IPS-18a (cell line): ENCODE measurements at regions not wholly inside any gene's neighbourhood (a gene's known extent, or its start where the extent isn't known, plus 50 kb on each side); places are given as distances from the start of the nearest gene placed in this dataset.

Experiments
- H3K27ac ChIP-seq: one replicate; pipeline ENCODE4 v1.5.1; 2013; ENCODE audit warnings: low read length
- H3K27me3 ChIP-seq: one replicate; pipeline ENCODE4 v1.6.1; 2013; ENCODE audit warnings: mild to moderate bottlenecking, low read length; ENCODE audit not compliant: control insufficient read depth, insufficient read depth
- H3K36me3 ChIP-seq: one replicate; pipeline ENCODE4 v1.6.1; 2013; ENCODE audit warnings: low read depth, low read length; ENCODE audit not compliant: control insufficient read depth
- H3K4me1 ChIP-seq: one replicate; pipeline ENCODE4 v1.6.1; 2013; ENCODE audit warnings: low read depth, low read length; ENCODE audit not compliant: control insufficient read depth
- H3K4me3 ChIP-seq: one replicate; pipeline ENCODE4 v1.5.1; 2013; ENCODE audit warnings: low read length
- H3K9ac ChIP-seq: one replicate; pipeline ENCODE4 v1.6.1; 2013; ENCODE audit warnings: mild to moderate bottlenecking, low read length, moderate library complexity
- H3K9me3 ChIP-seq: one replicate; pipeline ENCODE4 v1.6.1; 2013; ENCODE audit warnings: low read depth, low read length; ENCODE audit not compliant: control insufficient read depth

- H3K9me3 ChIP-seq = no peaks in the 10 kb centered on the region
- no peaks in the 10 kb centered on the region for H3K4me1 ChIP-seq
- H3K9ac ChIP-seq = no peak overlapping the region
- no peaks in the 10 kb centered on the region for H3K36me3 ChIP-seq
- no peak overlapping the region for H3K27ac ChIP-seq
- H3K27me3 ChIP-seq = no peaks in the 10 kb centered on the region
- H3K4me3 ChIP-seq = no peak overlapping the region
Observed at GRCh38 chr14:65153101-65153500, 50.8 kb upstream of the MAX start.

DNA sequence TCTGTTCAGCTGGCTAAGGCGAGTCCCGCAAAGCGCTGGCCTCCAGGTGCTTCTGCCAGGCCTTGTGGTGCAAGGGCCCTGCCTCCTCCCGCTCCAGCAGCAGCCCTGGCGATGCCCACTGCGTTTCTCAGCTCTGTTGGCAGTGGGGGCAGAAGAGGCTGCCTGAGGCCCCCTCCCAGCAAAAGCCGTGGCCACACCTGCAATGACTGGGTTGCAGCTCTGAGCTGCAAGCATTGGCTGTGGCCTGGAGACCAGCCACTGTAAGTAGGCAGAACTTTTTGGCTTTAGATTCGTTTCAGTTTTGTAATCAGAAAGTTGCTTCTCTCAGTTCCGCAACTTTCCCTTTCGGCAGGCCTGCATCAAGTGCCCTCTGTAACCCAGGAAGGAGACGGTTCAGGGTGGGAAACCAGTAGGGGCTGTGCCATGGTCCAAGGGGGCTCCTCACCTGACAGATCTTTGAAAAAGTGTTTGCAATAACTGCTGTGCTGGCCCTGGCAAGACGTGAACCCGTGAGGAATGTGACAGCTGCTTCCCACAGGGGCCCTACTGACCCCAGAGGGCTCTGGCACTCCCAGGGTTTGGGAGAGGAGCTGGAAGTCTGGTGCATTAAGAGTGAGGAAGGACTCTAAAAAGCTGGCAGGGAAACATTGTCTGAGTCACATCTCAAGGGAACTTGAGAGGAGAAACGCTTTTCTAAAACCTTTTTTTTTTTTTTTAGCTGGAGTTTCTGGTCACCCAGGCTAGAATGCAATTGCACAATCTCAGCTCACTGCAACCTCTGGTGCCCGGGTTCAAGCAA, 54.5 kb upstream of the MAX start:
- H3K4me3 ChIP-seq = no peak overlapping the region
- no peak overlapping the region for H3K27ac ChIP-seq
- H3K9me3 ChIP-seq = no peaks in the 10 kb centered on the region
- no peak overlapping the region for H3K9ac ChIP-seq
- no peaks in the 10 kb centered on the region for H3K27me3 ChIP-seq
- H3K36me3 ChIP-seq = no peaks in the 10 kb centered on the region
- no peaks in the 10 kb centered on the region for H3K4me1 ChIP-seq

- Histone ChIP-seq H3K4me1 (no peaks in the 10 kb centered on the region), H3K9ac (no peak overlapping the region), H3K27ac (no peak overlapping the region), H3K27me3 (no peaks in the 10 kb centered on the region), H3K4me3 (no peak overlapping the region), H3K36me3 (no peaks in the 10 kb centered on the region), H3K9me3 (no peaks in the 10 kb centered on the region)
Observed at GRCh38 chr14:65159281-65160062, 57.2 kb upstream of the MAX start.

- Histone ChIP-seq H3K9ac (no peak overlapping the region), H3K36me3 (no peaks in the 10 kb centered on the region), H3K4me3 (no peak overlapping the region), H3K4me1 (no peaks in the 10 kb centered on the region), H3K9me3 (no peaks in the 10 kb centered on the region), H3K27me3 (no peaks in the 10 kb centered on the region), H3K27ac (no peak overlapping the region)
Observed at GRCh38 chr14:65160091-65160490, 57.8 kb upstream of the MAX start.

GRCh38 chr14:65162031-65162430, 59.7 kb upstream of the MAX start:
- Histone ChIP-seq H3K27ac (no peak overlapping the region), H3K4me1 (no peaks in the 10 kb centered on the region), H3K27me3 (no peaks in the 10 kb centered on the region)

DNA sequence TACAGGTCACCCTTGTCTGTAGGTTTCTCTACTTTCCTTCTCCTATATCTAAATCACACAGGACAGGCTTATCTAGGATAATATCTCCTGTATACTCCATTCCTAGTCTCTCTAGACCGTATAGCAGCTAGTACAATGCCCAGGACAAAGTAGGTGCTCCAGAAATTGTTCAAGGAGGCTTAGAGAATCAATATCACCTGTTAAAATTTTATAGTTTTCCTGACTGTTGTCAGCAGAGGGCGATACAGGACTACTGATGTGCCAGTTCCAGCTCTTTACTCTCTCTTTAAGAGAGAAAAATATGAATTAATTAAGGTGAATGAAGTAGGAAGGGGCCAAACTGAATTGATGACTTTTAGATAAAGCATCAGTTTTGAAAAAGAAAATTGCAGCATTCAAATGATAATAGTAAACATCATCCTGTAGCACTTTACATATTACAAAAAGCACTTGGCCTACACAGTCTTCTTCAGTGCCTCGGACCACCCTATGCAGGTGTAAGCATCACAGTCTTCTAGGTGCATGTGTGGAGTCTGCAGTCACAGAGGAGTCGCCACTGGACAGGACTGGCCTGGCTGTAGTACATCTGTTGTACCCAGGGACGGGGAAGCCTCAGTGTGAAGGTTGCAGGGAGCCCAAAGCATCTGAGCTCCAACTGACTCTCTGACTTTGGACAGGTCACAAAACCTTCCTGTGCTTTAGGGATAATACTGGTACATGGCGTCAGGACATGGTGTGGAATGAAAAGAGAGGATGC, 61.9 kb upstream of the MAX start:
- H3K36me3 ChIP-seq = no peaks in the 10 kb centered on the region
- no peaks in the 10 kb centered on the region for H3K4me1 ChIP-seq
- H3K27ac ChIP-seq = no peak overlapping the region
- no peaks in the 10 kb centered on the region for H3K27me3 ChIP-seq
- H3K4me3 ChIP-seq = no peak overlapping the region
- no peaks in the 10 kb centered on the region for H3K9me3 ChIP-seq
- H3K9ac ChIP-seq = no peak overlapping the region

More at GRCh38 chr14:65162031-65162430, 59.7 kb upstream of the MAX start:
- Histone ChIP-seq H3K9ac (no peak overlapping the region), H3K36me3 (no peaks in the 10 kb centered on the region), H3K9me3 (no peaks in the 10 kb centered on the region), H3K4me3 (no peak overlapping the region)

GRCh38 chr14:65164825-65165135, 62.5 kb upstream of the MAX start:
- Histone ChIP-seq H3K4me1 (no peaks in the 10 kb centered on the region), H3K27ac (no peak overlapping the region), H3K9ac (no peak overlapping the region), H3K9me3 (no peaks in the 10 kb centered on the region), H3K4me3 (no peak overlapping the region), H3K36me3 (no peaks in the 10 kb centered on the region), H3K27me3 (no peaks in the 10 kb centered on the region)

DNA sequence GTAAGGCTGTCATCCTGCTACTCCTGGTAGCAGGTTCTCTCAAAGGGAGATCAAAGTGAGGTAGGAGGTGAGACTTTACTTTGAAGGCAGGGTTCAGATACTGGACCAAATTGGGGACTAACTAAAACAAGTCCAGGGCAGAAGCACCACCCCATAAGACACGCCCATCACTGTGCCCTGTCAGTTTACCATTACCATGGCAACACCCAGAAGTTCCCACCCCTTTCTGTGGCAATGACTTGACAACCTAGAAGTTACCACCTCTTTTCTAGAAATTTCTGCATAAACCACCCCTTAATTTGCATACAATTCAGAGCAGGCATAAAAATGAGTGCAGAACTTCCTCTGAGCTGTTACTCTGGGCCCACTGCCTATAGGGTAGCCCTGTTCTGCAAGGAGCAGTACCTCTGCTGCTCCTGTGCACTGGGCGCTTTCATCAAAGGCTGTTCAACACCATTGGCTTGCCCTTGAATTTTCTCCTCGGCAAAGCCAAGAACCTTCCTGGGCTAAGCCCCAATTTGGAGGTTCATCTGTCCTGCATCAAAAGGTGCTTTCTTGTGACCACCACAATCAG, 64.8 kb upstream of the MAX start:
- Histone ChIP-seq H3K4me3 (no peak overlapping the region), H3K27ac (no peak overlapping the region), H3K4me1 (peaks cover 3% of the 10 kb centered on the region), H3K9me3 (no peaks in the 10 kb centered on the region), H3K27me3 (no peaks in the 10 kb centered on the region), H3K36me3 (no peaks in the 10 kb centered on the region), H3K9ac (no peak overlapping the region)

- Histone ChIP-seq H3K27me3 (no peaks in the 10 kb centered on the region), H3K9me3 (no peaks in the 10 kb centered on the region), H3K36me3 (no peaks in the 10 kb centered on the region), H3K27ac (no peak overlapping the region), H3K4me3 (no peak overlapping the region), H3K4me1 (peaks cover 7% of the 10 kb centered on the region), H3K9ac (no peak overlapping the region)
Observed at GRCh38 chr14:65168840-65169239, 66.5 kb upstream of the MAX start.

GRCh38 chr14:65169351-65169750, 67.0 kb upstream of the MAX start:
- Histone ChIP-seq H3K9ac (no peak overlapping the region), H3K4me1 (peaks cover 11% of the 10 kb centered on the region), H3K36me3 (no peaks in the 10 kb centered on the region), H3K27ac (no peak overlapping the region), H3K4me3 (no peak overlapping the region), H3K9me3 (no peaks in the 10 kb centered on the region), H3K27me3 (no peaks in the 10 kb centered on the region)

DNA sequence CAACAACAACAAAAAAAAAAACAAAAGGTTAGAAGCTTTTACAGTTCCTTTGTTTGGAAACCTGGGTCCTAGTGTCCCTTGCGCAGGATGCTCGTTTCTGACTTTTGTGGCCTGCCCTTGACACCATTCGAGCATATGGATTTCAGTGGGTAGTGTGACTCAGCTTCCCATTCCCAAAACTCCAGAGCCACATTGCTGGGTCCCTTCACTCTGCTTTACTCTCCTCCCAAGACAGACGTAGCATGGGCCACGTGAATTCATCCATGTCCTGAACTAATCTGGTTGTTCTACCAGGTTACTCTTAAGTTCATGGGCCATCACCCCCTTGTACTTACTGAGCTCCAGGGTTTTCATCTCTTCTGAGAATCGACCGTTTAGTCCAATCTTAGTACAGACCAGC, 68.0 kb upstream of the MAX start:
- no peaks in the 10 kb centered on the region for H3K27me3 ChIP-seq
- no peaks in the 10 kb centered on the region for H3K9me3 ChIP-seq
- no peak overlapping the region for H3K4me3 ChIP-seq
- no peak overlapping the region for H3K27ac ChIP-seq
- no peak overlapping the region for H3K9ac ChIP-seq
- H3K36me3 ChIP-seq = no peaks in the 10 kb centered on the region
- H3K4me1 ChIP-seq = peaks cover 14% of the 10 kb centered on the region
